Loucy (cell line): ENCODE measurements at regions not wholly inside any gene's neighbourhood (a gene's known extent, or its start where the extent isn't known, plus 50 kb on each side); places are given as distances from the start of the nearest gene placed in this dataset.

Experiments used
- EZH2phosphoT487 ChIP-seq: fragments of 200-600 bp; IDR thresholded peaks from 2 replicates; pipeline ENCODE4 v1.6.1; 2018; ENCODE audit warnings: antibody characterized with exemption, mild to moderate bottlenecking, moderate library complexity, borderline replicate concordance
- TF ChIP-seq, protein P1 (sequence below): fragments of 200-600 bp; sonication (generic); conservative IDR thresholded peaks from 2 replicates; pipeline ENCODE4 v1.5.1; 2014; ENCODE audit warnings: mild to moderate bottlenecking, antibody characterized with exemption, low read length

GRCh38 chr3:59515966-59516365, 466.1 kb upstream of the CFAP20DC start:
- TF ChIP-seq, protein P1, sequence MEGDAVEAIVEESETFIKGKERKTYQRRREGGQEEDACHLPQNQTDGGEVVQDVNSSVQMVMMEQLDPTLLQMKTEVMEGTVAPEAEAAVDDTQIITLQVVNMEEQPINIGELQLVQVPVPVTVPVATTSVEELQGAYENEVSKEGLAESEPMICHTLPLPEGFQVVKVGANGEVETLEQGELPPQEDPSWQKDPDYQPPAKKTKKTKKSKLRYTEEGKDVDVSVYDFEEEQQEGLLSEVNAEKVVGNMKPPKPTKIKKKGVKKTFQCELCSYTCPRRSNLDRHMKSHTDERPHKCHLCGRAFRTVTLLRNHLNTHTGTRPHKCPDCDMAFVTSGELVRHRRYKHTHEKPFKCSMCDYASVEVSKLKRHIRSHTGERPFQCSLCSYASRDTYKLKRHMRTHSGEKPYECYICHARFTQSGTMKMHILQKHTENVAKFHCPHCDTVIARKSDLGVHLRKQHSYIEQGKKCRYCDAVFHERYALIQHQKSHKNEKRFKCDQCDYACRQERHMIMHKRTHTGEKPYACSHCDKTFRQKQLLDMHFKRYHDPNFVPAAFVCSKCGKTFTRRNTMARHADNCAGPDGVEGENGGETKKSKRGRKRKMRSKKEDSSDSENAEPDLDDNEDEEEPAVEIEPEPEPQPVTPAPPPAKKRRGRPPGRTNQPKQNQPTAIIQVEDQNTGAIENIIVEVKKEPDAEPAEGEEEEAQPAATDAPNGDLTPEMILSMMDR: no peak
- TF ChIP-seq EZH2phosphoT487: no peak
